Astrocyte (in vitro differentiated cells and primary cell): ENCODE measurements at regions not wholly inside any gene's neighbourhood (a gene's known extent, or its start where the extent isn't known, plus 50 kb on each side); places are given as distances from the start of the nearest gene placed in this dataset.

ENCODE experiments used
- DNase-seq: peaks from one replicate; pipeline ENCODE4 v3.0.0-alpha.2; 2010; ENCODE audit warnings: low read depth
- FAIRE-seq: peaks from 2 replicates; lab custom pipeline; 2011; peaks lifted over from hg19 to GRCh38; lab: Jason Lieb, UNC
- H2AFZ ChIP-seq: 2 replicates; pipeline ENCODE4 v1.6.0; 2012; ENCODE audit warnings: low read depth, low read length, inconsistent platforms
- H3K27ac ChIP-seq: 2 replicates; pipeline ENCODE4 v1.5.1; 2011; ENCODE audit warnings: low read depth, low read length, inconsistent platforms
- H3K27me3 ChIP-seq: 2 replicates; pipeline ENCODE4 v1.6.0; 2011; ENCODE audit warnings: low read length, inconsistent platforms; ENCODE audit not compliant: insufficient read depth
- H3K36me3 ChIP-seq: 2 replicates; pipeline ENCODE4 v1.5.1; 2011; ENCODE audit warnings: low read length, inconsistent platforms; ENCODE audit not compliant: insufficient read depth
- H3K4me1 ChIP-seq: 2 replicates; pipeline ENCODE4 v1.5.1; 2011; ENCODE audit warnings: low read length, inconsistent platforms; ENCODE audit not compliant: insufficient read depth
- H3K4me2 ChIP-seq: 2 replicates; pipeline ENCODE4 v1.6.0; 2012; ENCODE audit warnings: low read length, inconsistent platforms
- H3K4me3 ChIP-seq: 2 replicates; pipeline ENCODE4 v1.5.1; 2011; ENCODE audit warnings: low read depth, mild to moderate bottlenecking, low read length, inconsistent platforms; ENCODE audit not compliant: insufficient read depth
- H3K79me2 ChIP-seq: 2 replicates; pipeline ENCODE4 v1.6.0; 2012; ENCODE audit warnings: mild to moderate bottlenecking, low read length, inconsistent platforms; ENCODE audit not compliant: insufficient read depth
- H3K9ac ChIP-seq: 2 replicates; pipeline ENCODE4 v1.6.0; 2012; ENCODE audit warnings: mild to moderate bottlenecking, low read length, inconsistent platforms
- H3K9me3 ChIP-seq: 2 replicates; pipeline ENCODE4 v1.5.1; 2012; ENCODE audit warnings: low read depth, mild to moderate bottlenecking, low read length, inconsistent platforms; ENCODE audit not compliant: insufficient read depth
- H4K20me1 ChIP-seq: 2 replicates; pipeline ENCODE4 v1.6.0; 2012; ENCODE audit warnings: low read length, inconsistent platforms; ENCODE audit not compliant: insufficient read depth
- H3K27ac Mint-ChIP-seq: one replicate; pipeline ENCODE4 v1.8.0; 2021; ENCODE audit warnings: mild to moderate bottlenecking, mixed read lengths; ENCODE audit not compliant: unreplicated experiment
- H3K27me3 Mint-ChIP-seq: one replicate; pipeline ENCODE4 v1.8.0; 2021; ENCODE audit warnings: low read depth, mixed read lengths; ENCODE audit not compliant: unreplicated experiment
- H3K36me3 Mint-ChIP-seq: one replicate; pipeline ENCODE4 v1.8.0; 2021; ENCODE audit warnings: low read depth, mixed read lengths; ENCODE audit not compliant: unreplicated experiment
- H3K4me1 Mint-ChIP-seq: one replicate; pipeline ENCODE4 v1.8.0; 2021; ENCODE audit warnings: low read depth, mixed read lengths; ENCODE audit not compliant: unreplicated experiment
- H3K4me3 Mint-ChIP-seq: one replicate; pipeline ENCODE4 v1.8.0; 2021; ENCODE audit warnings: mild to moderate bottlenecking, moderate library complexity, mixed read lengths; ENCODE audit not compliant: unreplicated experiment
- H3K9me3 Mint-ChIP-seq: one replicate; pipeline ENCODE4 v1.8.0; 2021; ENCODE audit warnings: mild to moderate bottlenecking, mixed read lengths; ENCODE audit not compliant: unreplicated experiment
- EZH2 ChIP-seq: IDR thresholded peaks from 2 replicates; pipeline ENCODE4 v1.6.1; 2012; ENCODE audit warnings: mild to moderate bottlenecking, low read length, inconsistent platforms; ENCODE audit not compliant: insufficient read depth
- TF ChIP-seq, protein P1 (sequence below): IDR thresholded peaks from 2 replicates; pipeline ENCODE4 v1.5.1; 2011; ENCODE audit warnings: low read depth, mild to moderate bottlenecking, inconsistent platforms, low read length, moderate library complexity; ENCODE audit not compliant: insufficient read depth

DNA sequence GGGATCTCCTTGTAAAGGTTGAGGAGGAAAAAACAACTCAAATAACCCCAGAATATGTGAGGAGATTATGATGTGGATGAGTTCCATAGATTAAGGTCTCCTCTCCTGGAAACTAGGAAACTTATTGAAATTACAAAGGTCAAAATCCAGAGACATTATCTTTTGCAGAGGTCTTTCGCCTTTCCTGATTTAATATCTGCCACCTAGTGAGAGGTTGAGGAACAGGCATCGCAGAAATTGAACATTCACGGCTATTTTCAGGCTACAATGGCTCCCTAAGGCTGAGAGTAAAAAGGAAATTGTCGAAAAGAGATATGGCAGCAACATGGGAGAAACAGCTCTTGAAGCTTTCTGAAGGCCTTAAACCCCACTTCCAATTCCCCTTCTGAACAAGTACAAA, 127.5 kb upstream of the PLCXD3 start:
- no peak overlapping the region for H3K4me3 ChIP-seq
- H2AFZ ChIP-seq: peak overlapping the region; percentile 41
- DNase-seq (no peak), FAIRE-seq (no peak)
- H4K20me1 ChIP-seq: no peaks in the 10 kb centered on the region
- Mint-ChIP-seq H3K27me3 (no peaks in the 10 kb centered on the region), H3K9me3 (no peaks in the 10 kb centered on the region), H3K4me3 (no peak overlapping the region), H3K27ac (no peak overlapping the region), H3K4me1 (peaks cover 5% of the 10 kb centered on the region), H3K36me3 (no peaks in the 10 kb centered on the region)
- H3K79me2 ChIP-seq: no peaks in the 10 kb centered on the region
- no peaks in the 10 kb centered on the region for H3K36me3 ChIP-seq
- no peak overlapping the region for H3K9ac ChIP-seq
- TF ChIP-seq EZH2: no peak
- TF ChIP-seq, protein P1, sequence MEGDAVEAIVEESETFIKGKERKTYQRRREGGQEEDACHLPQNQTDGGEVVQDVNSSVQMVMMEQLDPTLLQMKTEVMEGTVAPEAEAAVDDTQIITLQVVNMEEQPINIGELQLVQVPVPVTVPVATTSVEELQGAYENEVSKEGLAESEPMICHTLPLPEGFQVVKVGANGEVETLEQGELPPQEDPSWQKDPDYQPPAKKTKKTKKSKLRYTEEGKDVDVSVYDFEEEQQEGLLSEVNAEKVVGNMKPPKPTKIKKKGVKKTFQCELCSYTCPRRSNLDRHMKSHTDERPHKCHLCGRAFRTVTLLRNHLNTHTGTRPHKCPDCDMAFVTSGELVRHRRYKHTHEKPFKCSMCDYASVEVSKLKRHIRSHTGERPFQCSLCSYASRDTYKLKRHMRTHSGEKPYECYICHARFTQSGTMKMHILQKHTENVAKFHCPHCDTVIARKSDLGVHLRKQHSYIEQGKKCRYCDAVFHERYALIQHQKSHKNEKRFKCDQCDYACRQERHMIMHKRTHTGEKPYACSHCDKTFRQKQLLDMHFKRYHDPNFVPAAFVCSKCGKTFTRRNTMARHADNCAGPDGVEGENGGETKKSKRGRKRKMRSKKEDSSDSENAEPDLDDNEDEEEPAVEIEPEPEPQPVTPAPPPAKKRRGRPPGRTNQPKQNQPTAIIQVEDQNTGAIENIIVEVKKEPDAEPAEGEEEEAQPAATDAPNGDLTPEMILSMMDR: peak; percentile 16
- no peaks in the 10 kb centered on the region for H3K9me3 ChIP-seq
- no peaks in the 10 kb centered on the region for H3K4me1 ChIP-seq
- H3K27ac ChIP-seq: no peak overlapping the region
- no peak overlapping the region for H3K4me2 ChIP-seq
- no peaks in the 10 kb centered on the region for H3K27me3 ChIP-seq

DNA sequence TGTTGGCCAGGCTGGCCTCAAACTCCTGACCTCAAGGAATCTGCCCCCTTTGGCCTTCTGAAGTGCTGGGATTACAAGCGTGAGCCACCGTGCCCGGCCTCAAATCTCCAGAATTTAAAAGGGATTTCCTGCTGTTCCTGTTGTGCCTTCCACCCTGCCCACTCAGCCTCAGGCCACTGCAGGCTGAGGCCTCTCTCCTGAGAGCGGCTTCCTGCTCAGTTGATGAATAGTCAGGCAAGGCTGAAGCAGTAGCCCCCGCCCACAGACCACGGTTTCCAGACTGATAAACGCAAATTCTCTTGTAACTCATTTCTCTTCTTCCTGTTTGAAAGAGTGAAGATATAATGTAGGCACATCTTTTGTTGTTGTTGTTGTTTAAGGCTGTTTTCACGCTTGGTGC, 127.0 kb upstream of the PLCXD3 start:
- TF ChIP-seq, protein P1: no peak
- TF ChIP-seq EZH2: no peak
- Histone ChIP-seq H3K4me2 (no peak overlapping the region), H3K9me3 (no peaks in the 10 kb centered on the region), H3K9ac (no peak overlapping the region), H2AFZ (peak overlapping the region; percentile 41), H3K27ac (no peak overlapping the region), H3K79me2 (no peaks in the 10 kb centered on the region), H4K20me1 (no peaks in the 10 kb centered on the region), H3K36me3 (no peaks in the 10 kb centered on the region), H3K27me3 (no peaks in the 10 kb centered on the region), H3K4me3 (no peak overlapping the region), H3K4me1 (no peaks in the 10 kb centered on the region)
- Mint-ChIP-seq H3K9me3 (no peaks in the 10 kb centered on the region), H3K4me3 (no peak overlapping the region), H3K36me3 (no peaks in the 10 kb centered on the region), H3K27me3 (no peaks in the 10 kb centered on the region), H3K27ac (no peak overlapping the region), H3K4me1 (peaks cover 5% of the 10 kb centered on the region)
- DNase-seq: peak; percentile 9
- no peak for FAIRE-seq

DNA sequence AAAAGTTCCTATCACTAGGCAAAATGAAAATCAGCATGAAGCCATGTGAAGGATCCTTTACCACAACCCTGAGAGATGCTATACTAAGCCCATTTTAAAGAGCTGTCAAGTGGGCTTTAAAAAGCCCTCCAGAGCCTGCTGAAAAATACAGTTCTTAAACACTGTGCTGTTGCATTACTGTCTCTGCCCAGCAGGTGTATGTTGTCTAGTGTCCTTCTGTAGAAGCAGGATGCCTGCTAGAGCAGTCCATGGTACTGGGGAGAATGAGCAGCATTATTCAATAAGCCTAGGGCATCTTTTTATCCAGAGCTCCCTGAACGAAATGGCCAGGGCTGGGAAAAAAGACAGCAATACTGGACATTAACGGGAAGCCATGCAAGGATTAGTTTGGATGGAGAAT, 126.2 kb upstream of the PLCXD3 start:
- Mint-ChIP-seq H3K4me1 (peaks cover 5% of the 10 kb centered on the region), H3K27ac (no peak overlapping the region), H3K27me3 (no peaks in the 10 kb centered on the region), H3K9me3 (no peaks in the 10 kb centered on the region), H3K36me3 (no peaks in the 10 kb centered on the region), H3K4me3 (no peak overlapping the region)
- DNase-seq (no peak), FAIRE-seq (no peak)
- Histone ChIP-seq H3K79me2 (no peaks in the 10 kb centered on the region), H3K27me3 (no peaks in the 10 kb centered on the region), H3K27ac (no peak overlapping the region), H2AFZ (no peak overlapping the region), H3K4me2 (no peak overlapping the region), H3K4me3 (no peak overlapping the region), H3K9me3 (no peaks in the 10 kb centered on the region), H3K4me1 (no peaks in the 10 kb centered on the region), H3K36me3 (no peaks in the 10 kb centered on the region), H3K9ac (no peak overlapping the region), H4K20me1 (no peaks in the 10 kb centered on the region)
- no peak for TF ChIP-seq EZH2
- TF ChIP-seq, protein P1: peak; percentile 39
